Bone marrow (tissue), 2 donors: ENCODE measurements at regions not wholly inside any gene's neighbourhood (a gene's known extent, or its start where the extent isn't known, plus 50 kb on each side); places are given as distances from the start of the nearest gene placed in this dataset.

ENCODE experiments used
- DNase-seq, 2 donors: peaks; one replicate each; lab custom pipeline; 2025; lab: John Stamatoyannopoulos, UW

GRCh38 chr6:9405825-9406224 is 970.5 kb upstream of the SLC35B3 start:
- DNase-seq, result no peak

DNA sequence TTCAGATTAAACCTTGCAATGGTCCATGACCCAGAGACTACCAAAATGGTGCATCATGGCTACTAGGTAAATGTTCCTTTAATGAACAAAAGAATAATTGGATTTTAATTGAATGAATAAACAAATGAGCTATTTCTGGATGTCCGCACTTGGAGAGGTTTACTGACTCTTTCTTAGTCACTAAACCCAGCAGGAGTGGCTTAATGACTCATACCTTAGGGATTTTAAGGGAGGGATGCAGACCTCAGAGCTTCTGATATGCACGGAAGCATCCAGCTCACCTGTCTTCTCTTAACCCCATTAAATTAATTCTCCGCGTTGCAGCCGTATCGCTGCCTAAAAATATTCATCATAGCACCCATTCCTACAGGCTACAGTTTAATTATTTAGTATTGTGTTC is 970.0 kb upstream of the SLC35B3 start:
- DNase-seq, result no peak

DNA sequence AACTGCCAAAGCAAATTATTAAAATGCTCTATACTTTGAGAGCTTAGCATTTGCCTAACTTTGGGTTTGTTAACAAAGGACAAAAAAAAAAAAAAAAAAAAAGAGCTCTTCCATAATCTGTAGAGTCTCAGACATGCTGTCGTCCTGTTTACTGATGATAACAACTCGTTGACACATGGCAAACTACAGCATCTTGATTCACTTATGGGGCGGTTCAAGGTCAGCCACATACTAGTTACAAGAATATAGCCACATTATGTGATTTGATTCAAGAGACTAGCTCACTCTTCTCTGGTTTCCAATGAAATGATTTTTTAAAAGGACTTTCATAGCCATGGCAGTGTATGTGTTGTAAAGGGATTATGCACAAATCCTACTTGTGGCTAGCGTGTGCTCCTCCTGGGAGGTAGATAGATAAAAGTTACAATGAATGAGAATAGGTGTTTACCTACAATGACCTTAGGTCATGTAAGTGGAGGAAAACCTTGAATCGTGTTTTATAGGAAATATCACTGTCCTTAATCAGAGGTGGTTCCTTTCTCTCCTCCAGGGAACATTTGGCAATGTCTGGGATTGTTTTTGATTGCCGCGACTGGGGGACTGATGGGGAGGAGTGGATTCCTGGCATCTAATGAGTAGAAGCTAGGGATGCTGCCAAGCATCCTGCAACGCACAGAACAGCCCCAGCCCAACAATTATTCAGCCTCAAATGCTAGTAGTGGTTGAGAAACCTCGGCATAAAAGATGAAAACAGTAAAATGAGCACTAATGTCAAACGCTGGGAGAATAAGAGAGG is 969.2 kb upstream of the SLC35B3 start:
- DNase-seq, result no peak

GRCh38 chr6:9403736-9404135 is 968.4 kb upstream of the SLC35B3 start:
- DNase-seq, result no peak

GRCh38 chr6:9401960-9402359 is 966.6 kb upstream of the SLC35B3 start:
- DNase-seq, result no peak

- DNase-seq, result no peak
Observed at GRCh38 chr6:9399916-9400315, 964.6 kb upstream of the SLC35B3 start.

DNA sequence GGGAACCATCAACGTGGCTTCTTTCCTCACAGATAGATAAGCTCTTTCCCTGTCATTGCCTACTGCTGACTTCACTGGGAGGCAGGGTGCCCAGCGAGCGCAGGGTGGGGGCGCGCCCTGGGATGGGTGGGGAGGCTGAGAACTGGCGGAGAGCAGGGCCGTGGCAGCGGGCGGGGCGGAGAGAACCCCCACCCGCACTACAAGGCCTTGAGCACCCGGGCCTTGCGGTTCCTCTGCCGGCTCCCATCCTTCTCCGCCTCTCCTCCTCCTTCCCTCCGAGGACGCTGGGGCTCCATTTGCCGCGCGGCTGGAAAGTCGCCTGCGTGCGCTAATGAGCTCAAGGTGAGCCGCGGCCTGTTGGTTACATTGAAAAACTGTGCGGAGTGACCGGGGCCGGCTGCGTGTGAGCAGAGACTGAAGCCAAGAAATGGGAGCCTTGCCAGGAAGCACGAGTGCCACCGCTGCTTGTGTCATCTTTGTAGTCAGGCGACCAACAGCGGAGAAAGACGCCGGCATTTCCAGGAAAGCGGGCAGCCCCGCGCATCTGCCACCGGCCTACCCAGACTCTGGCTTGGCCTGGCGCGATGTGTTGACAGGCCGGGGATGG is 963.5 kb upstream of the SLC35B3 start:
- no peak for DNase-seq

GRCh38 chr6:9398071-9398766 is 962.9 kb upstream of the SLC35B3 start:
- DNase-seq, result no peak

DNA sequence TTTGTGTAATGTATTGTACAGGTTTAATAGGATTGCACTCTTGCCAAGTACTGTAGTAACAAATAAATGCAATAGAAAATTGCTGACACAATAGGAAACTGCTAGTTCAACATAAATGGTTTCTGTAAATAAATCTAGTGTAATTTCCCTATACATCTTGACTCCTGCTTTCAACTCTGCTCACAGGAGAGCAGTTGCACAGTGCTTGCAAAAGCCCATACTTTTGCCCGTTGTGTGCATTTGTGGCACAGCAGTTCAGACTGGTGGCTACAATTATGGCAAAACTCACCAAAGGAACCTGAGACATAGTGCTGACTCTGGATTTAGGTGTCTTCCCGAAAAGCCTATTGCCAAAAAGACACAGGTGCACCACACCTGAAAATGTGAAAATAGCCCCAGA is 953.3 kb upstream of the SLC35B3 start:
- no peak for DNase-seq

DNA sequence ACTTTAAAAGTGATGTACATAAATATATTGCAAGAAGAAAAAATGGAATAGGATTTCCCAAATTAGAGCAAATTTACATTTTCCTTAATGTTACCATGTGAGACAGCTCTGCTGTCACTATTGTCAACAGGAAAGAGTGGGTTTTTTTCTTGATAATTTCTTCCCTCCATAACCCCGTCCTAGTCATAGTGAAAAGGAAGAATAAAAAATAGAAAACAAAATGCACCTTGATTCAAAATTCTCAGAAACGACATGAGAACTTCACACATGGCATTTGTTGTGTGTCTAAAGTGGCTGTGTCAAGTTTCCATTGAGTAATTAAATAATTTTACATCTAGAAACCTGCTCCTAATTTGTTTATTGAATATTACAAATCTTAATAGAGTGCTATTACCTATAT is 945.2 kb upstream of the SLC35B3 start:
- DNase-seq, result no peak

- DNase-seq, result no peak
Observed at GRCh38 chr6:9373308-9373707, 938.0 kb upstream of the SLC35B3 start.

- no peak for DNase-seq
Observed at GRCh38 chr6:9370480-9370879, 935.1 kb upstream of the SLC35B3 start.

DNA sequence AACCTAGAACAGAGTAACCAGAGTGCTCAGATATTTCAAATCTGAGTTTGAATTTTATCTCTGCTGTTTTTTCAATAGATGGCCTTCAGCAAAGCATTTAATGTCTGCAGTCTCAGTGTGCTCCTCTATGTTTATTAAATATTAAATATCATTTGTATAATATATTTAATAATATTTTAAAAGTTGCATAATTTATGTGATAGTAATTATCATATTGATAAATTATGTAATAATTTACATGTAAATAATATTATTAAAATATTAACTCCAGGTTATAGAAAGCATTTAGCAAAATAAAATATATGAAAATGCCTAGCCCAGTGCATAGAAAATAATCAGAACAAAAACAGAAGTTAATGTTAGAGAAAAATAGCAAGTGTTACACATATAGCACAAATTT is 930.0 kb upstream of the SLC35B3 start:
- no peak for DNase-seq

GRCh38 chr6:9361749-9362148 is 926.4 kb upstream of the SLC35B3 start:
- DNase-seq, result no peak

- no peak for DNase-seq
Observed at GRCh38 chr6:9360881-9361280, 925.5 kb upstream of the SLC35B3 start.

GRCh38 chr6:9347608-9348007 is 912.3 kb upstream of the SLC35B3 start:
- no peak for DNase-seq

GRCh38 chr6:9346923-9347322 is 911.6 kb upstream of the SLC35B3 start:
- no peak for DNase-seq

DNA sequence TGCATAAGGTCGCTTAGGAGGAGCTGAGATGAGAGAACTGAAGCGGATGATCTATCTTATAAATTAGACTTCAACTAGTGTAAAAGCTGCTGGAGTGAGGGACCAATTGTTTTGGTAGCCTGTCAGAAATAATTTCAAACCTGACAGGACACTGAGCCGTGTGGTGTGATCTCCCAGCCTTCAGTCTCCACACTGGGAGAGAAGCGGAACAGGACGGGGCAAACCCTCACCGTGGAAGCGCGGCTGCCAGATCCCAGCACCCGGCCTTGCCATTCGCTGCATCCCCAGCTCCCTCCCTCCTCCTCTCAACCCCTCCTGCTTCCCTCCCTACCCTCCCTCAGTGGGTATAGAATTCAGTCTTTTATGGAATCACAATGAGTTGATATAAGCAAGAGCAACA is 900.1 kb upstream of the SLC35B3 start:
- no peak for DNase-seq

DNA sequence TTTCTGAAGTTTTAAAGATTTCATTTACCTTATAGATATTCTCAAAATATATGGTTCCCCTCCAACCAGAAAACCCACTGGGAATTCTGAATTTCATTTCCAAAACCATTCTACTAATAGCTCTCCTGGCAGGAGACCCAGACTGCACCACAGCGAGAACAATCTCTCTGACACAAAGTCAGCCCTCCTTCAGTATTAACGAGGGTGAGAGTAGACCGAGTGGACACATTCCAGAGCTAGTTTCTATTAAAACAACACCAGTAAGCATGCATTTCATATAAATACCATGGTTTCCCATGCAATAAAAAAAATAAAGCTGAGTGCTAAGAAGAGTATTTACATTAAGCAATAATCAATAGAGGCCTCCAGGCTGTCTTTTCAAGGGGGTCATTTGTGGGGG is 899.6 kb upstream of the SLC35B3 start:
- no peak for DNase-seq

DNA sequence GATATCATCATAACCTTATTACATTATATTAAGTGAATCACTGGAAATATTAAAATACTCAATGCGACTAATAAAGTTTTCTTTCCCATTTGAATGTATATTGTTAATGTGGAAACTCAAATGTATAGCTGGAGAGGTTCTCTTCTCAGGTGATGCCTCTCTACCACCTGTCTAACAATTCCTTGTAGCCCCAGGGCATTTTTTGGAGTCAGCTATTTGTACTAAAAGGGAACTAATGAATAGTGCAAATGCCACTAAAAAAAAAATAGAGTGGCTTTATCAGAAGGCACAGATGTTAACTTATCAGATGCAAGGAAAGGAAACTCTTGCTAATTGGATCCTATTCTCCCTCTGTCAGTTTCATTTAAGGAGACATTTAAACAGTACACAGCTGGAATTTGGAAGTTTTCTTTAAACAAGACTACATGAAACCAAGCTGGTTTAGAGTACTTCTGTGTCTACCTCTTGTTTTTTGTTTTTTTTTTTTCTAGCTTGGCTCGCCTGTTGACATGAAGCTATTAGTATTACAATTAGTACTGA is 897.0 kb upstream of the SLC35B3 start:
- no peak for DNase-seq

DNA sequence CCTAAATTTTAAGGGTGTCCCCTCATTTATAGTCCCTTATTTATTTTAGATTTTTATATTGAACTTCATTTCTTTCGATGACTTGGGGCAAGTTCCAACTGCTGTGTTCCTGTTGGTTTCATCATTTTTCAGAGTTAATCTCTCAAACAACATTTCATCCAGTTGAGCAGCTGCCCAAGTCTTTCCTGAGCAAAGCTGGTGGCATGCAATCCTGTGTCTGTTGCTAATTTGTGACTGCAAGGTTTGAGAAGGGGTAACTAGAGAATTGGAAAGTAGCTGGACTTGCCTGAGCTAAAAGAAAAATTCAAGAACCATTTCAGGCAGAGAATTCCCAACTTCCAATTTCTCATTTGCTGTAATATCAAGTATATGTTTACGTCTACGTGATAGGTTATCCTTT is 881.5 kb upstream of the SLC35B3 start:
- DNase-seq, result no peak

DNA sequence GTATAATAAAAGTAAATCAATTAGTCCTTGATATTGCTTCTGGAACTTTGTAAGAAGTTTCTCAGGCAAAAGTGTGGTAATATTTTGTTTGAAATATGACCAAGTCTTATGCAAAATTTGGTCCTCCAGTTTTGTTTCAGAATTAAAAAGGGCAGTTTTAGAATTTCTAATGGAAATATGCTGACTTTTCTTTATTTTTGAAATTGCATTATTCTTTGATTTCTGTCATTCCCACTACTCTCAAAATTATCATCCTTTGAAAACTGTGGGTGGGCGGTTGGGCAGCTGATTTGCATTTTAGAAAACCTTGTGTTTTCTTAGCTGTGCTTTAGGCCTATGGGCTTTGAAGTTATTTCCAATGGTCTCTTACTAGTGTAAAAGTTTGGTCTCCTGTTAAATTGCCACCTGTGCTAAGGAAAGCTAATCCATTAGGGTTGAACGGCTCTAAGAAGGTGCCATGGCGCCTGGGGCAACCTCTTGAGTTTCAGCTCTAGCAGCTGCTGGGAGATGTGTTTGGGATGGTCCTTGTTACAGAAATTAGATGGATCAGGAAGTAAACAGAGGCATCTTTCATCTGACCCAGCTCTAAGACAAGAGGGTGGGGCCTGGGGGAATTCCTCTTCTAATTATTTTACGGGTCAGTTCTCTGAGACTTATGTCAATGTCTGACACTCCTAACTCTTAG is 880.8 kb upstream of the SLC35B3 start:
- DNase-seq, result no peak
